Urinary bladder (tissue), 3 donors: ENCODE measurements at regions not wholly inside any gene's neighbourhood (a gene's known extent, or its start where the extent isn't known, plus 50 kb on each side); places are given as distances from the start of the nearest gene placed in this dataset.
"Not testable (repeated sequence)": the region's sequence is repeated elsewhere in the genome, so short reads cannot be mapped to it uniquely, and the experiment has no call there.

Experiments
- DNase-seq: peaks from one replicate; pipeline ENCODE4 v3.0.0-alpha.2; 2015; ENCODE audit errors: extremely low spot score
- H3K27ac ChIP-seq: one replicate; pipeline ENCODE4 v1.5.1; 2013; ENCODE audit warnings: low read depth, mild to moderate bottlenecking, moderate library complexity
- H3K36me3 ChIP-seq: one replicate; pipeline ENCODE4 v1.6.1; 2013; ENCODE audit warnings: mild to moderate bottlenecking, moderate library complexity; ENCODE audit not compliant: insufficient read depth
- H3K4me1 ChIP-seq: one replicate; pipeline ENCODE4 v1.6.1; 2013; ENCODE audit warnings: mild to moderate bottlenecking, moderate library complexity; ENCODE audit not compliant: insufficient read depth
- H3K4me3 ChIP-seq: one replicate; pipeline ENCODE4 v1.5.1; 2013; ENCODE audit warnings: low read depth, low read length
- WGBS: extraction: QIAGEN DNeasy Blood & Tissue Kit; methylation state at CpG from one replicate; pipeline ENCODE4 v1.1.7; 2013; 5-methylcytosine and 5-hydroxymethylcytosine counted together
- donor health status: healthy with polysubstance abuse.
- donor health status: healthy.

- H3K4me3 ChIP-seq, result no peak overlapping the region
- WGBS, result 74% methylated on average over 4 of the region's 4 CpGs
- H3K4me1 ChIP-seq, result no peaks in the 10 kb centered on the region
- DNase-seq, result no peak
- H3K36me3 ChIP-seq, result no peaks in the 10 kb centered on the region
- H3K27ac ChIP-seq, result no peak overlapping the region
Measured at GRCh38 chr3:88259045-88259444, 109.3 kb downstream of the C3orf38 start.

GRCh38 chr3:88262527-88262926, 112.8 kb downstream of the C3orf38 start:
- H3K27ac ChIP-seq, result no peak overlapping the region
- WGBS, result 71% methylated on average over 4 of the region's 4 CpGs
- H3K36me3 ChIP-seq, result no peaks in the 10 kb centered on the region
- DNase-seq, result no peak
- H3K4me1 ChIP-seq, result no peaks in the 10 kb centered on the region
- H3K4me3 ChIP-seq, result no peak overlapping the region

GRCh38 chr3:88263417-88264100, 113.8 kb downstream of the C3orf38 start:
- Histone ChIP-seq H3K4me1 (no peaks in the 10 kb centered on the region), H3K27ac (no peak overlapping the region), H3K4me3 (no peak overlapping the region), H3K36me3 (no peaks in the 10 kb centered on the region)
- WGBS, result 65% methylated on average over 8 of the region's 8 CpGs
- DNase-seq, result no peak

GRCh38 chr3:88267441-88267840, 117.7 kb downstream of the C3orf38 start:
- no peak overlapping the region for H3K4me3 ChIP-seq
- DNase-seq, result no peak
- no peaks in the 10 kb centered on the region for H3K36me3 ChIP-seq
- H3K4me1 ChIP-seq, result no peaks in the 10 kb centered on the region
- H3K27ac ChIP-seq, result no peak overlapping the region
- 39% methylated on average over 5 of the region's 5 CpGs for WGBS

- Histone ChIP-seq H3K4me3 (no peak overlapping the region), H3K36me3 (no peaks in the 10 kb centered on the region), H3K4me1 (no peaks in the 10 kb centered on the region), H3K27ac (no peak overlapping the region)
- 23% methylated on average over 3 of the region's 3 CpGs for WGBS
- no peak for DNase-seq
Measured at GRCh38 chr3:88267847-88268246, 118.1 kb downstream of the C3orf38 start.

- WGBS, result 76% methylated on average over 3 of the region's 3 CpGs
- H3K4me3 ChIP-seq, result no peak overlapping the region
Measured at GRCh38 chr3:88280326-88280725, 130.6 kb downstream of the C3orf38 start.

GRCh38 chr3:88282528-88283241, 132.9 kb downstream of the C3orf38 start:
- no peaks in the 10 kb centered on the region for H3K4me1 ChIP-seq
- H3K4me3 ChIP-seq, result no peak overlapping the region
- 92% methylated on average over 6 of the region's 6 CpGs for WGBS
- no peak for DNase-seq
- no peak overlapping the region for H3K27ac ChIP-seq
- no peaks in the 10 kb centered on the region for H3K36me3 ChIP-seq

More at GRCh38 chr3:88280326-88280725, 130.6 kb downstream of the C3orf38 start:
- Histone ChIP-seq H3K36me3 (no peaks in the 10 kb centered on the region), H3K4me1 (no peaks in the 10 kb centered on the region), H3K27ac (no peak overlapping the region)
- DNase-seq, result no peak

GRCh38 chr3:88283242-88283592, 133.5 kb downstream of the C3orf38 start:
- Histone ChIP-seq H3K4me1 (no peaks in the 10 kb centered on the region), H3K36me3 (no peaks in the 10 kb centered on the region), H3K27ac (no peak overlapping the region), H3K4me3 (no peak overlapping the region)
- DNase-seq, result no peak
- WGBS, result 70% methylated on average over 4 of the region's 4 CpGs

GRCh38 chr3:88291486-88291885, 141.7 kb downstream of the C3orf38 start:
- H3K36me3 ChIP-seq, result no peaks in the 10 kb centered on the region
- H3K27ac ChIP-seq, result no peak overlapping the region
- no peak overlapping the region for H3K4me3 ChIP-seq
- no peak for DNase-seq
- no peaks in the 10 kb centered on the region for H3K4me1 ChIP-seq

- Histone ChIP-seq H3K4me3 (no peak overlapping the region), H3K36me3 (no peaks in the 10 kb centered on the region), H3K27ac (no peak overlapping the region), H3K4me1 (no peaks in the 10 kb centered on the region)
- WGBS, result 41% methylated on average over 3 of the region's 3 CpGs
- DNase-seq, result no peak
Measured at GRCh38 chr3:88298189-88298588, 148.4 kb downstream of the C3orf38 start.

GRCh38 chr3:88301273-88301995, 151.7 kb downstream of the C3orf38 start:
- Histone ChIP-seq H3K36me3 (no peaks in the 10 kb centered on the region), H3K27ac (no peak overlapping the region), H3K4me3 (no peak overlapping the region), H3K4me1 (no peaks in the 10 kb centered on the region)
- no peak for DNase-seq
- 58% methylated on average over 3 of the region's 3 CpGs for WGBS

GRCh38 chr3:88301996-88302393, 152.2 kb downstream of the C3orf38 start:
- Histone ChIP-seq H3K4me1 (no peaks in the 10 kb centered on the region), H3K4me3 (no peak overlapping the region), H3K36me3 (no peaks in the 10 kb centered on the region), H3K27ac (no peak overlapping the region)
- DNase-seq, result no peak

GRCh38 chr3:88303331-88303904, 153.7 kb downstream of the C3orf38 start:
- 94% methylated on average over 30 of the region's 30 CpGs for WGBS
- DNase-seq, H3K36me3 ChIP-seq, H3K27ac ChIP-seq, H3K4me3 ChIP-seq, H3K4me1 ChIP-seq: not testable (repeated sequence)

- H3K27ac ChIP-seq, result no peak overlapping the region
- no peak overlapping the region for H3K4me3 ChIP-seq
- WGBS, result 47% methylated on average over 12 of the region's 12 CpGs
- DNase-seq, result no peak
- no peaks in the 10 kb centered on the region for H3K36me3 ChIP-seq
- no peaks in the 10 kb centered on the region for H3K4me1 ChIP-seq
Measured at GRCh38 chr3:88307666-88308065, 157.9 kb downstream of the C3orf38 start.
